Left ventricle myocardium superior (tissue), 1 donor: ENCODE measurements at regions not wholly inside any gene's neighbourhood (a gene's known extent, or its start where the extent isn't known, plus 50 kb on each side); places are given as distances from the start of the nearest gene placed in this dataset.

Experiments
- ATAC-seq: fragments of 200-7000 bp; cut with Tn5 transposase; one replicate; pipeline ENCODE4 v1.9.1; 2020; ENCODE audit warnings: mild to moderate bottlenecking, moderate library complexity
- DNase-seq: peaks from one replicate; pipeline ENCODE4 v3.0.0-alpha.2; 2020
- intact Hi-C: fragments of 100-400 bp; cut with micrococcal nuclease; formaldehyde crosslinking; loops from one replicate; pipeline ENCODE4 v1.11.0; 2022
- donor health status: DM: no; HTN: yes; CAD: no; lungs with severe emphysema.

DNA sequence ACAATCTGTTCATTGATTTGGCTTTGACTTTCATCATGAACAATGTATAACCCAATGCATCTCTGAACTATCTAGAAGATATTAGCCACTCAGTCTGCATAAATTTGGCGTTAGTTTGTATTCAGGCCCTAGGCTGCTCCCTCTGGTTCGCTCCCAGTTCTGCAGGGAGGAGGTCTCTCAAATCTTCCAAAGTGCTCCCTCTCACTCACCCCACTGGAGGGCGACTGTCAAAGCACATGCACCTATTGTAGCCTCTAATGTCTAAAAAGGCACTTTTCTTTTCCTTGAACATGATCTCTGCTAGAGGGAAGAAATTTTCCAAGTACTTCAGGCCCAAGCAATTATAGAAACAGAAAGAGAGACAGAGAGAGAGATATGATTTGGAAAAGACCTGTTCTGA, 291.5 kb downstream of the TDRD15 start:
- DNase-seq (no peak), ATAC-seq (no peak)
- intact Hi-C loops, result no loop called here

DNA sequence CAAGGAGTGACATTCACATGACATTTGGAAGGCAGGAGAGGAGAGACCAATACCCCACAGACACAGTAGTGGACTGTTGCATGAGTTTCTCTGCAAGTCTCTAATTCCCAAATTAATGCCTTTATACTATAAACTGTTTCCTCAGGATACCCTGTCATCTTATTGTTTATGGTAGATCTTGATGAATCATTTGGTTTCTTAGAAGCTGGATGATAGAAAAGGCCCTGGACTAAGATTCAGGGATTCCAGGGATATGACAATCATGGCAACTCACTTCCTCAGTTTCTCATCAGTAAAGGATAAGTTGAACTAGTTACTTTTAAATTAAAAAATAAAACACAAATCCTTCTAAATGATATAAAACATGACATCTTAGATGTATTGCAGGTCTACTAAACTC, 292.5 kb downstream of the TDRD15 start:
- DNase-seq (no peak), ATAC-seq (no peak)
- intact Hi-C loops, result no loop called here

DNA sequence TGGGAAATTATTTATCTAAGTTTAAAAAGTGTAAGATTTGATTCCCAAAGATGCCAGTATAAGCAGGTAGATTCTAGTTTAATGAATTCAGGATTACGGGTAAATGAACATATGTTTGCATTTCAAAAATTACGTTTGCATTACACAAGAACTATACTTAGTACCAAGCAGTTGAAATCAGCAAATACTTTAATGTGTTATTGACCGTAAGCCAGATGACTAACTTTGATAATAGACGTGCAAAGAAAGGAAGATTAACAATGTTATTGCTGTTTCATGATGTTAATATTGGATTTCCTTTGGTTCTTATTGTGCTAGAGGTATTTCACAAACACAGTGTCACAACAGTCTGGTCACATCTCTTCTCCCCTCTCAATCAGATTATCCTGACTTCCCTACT, 294.7 kb downstream of the TDRD15 start:
- DNase-seq (no peak), ATAC-seq (no peak)
- intact Hi-C loops, result no loop called here

DNA sequence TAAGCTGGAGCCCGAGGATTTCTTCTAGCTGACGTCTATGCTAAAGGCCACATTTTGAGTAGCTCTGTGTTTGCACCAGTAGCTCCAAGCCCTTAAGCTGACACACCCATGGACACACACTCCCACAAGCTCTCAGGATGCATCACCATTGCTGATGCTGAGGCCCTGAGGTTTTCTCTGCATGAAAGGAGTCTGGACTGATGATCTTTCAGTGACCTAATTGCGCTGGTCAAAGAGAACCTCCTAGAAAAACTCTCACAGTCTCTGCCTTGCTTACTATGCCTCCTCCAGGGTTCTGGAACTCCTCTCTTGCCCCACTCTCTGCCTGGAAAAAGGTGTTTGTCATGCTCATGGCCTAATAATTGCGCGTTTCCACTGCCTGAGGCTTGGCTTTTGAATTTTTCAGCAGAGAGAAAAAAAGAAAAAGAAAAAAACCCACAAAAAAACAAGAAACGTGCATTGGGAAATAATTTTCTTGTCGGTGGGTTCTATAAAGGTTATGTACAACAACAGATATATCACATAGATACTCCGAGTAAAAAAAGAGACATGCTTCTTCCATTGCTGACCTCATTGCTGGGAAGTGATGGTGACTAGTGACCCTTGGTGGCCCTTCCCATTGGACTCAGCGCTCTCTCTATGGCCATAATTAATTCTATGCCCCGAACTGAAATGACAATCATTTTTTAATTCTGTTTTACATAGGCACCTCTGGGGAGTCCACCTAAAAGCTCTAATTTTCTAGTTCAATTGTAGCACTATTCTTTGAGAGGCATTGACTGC, 297.0 kb downstream of the TDRD15 start:
- intact Hi-C loops, result no loop called here
- ATAC-seq, result no peak
- no peak for DNase-seq

DNA sequence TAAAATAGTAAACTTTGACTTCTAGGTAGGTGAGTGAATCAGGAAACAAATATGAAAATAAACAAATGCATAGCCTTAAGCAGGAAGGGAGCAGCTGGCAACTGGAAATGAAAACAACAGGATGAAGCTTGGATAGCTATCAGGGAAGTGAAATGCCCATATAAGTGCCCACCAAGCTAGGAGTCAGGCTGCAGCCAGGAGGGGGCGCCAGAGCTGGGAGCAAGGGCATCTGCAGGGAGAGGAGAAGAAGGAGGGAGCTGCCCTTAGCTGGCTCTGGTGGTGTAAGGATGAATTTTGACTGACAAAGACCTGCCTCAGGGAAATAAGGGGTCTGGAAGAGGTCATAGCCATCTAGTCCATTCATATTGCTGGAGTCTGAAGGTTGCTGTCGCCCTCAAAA, 298.3 kb downstream of the TDRD15 start:
- ATAC-seq (peak; percentile 34), DNase-seq (peak; percentile 46)
- intact Hi-C loops, result no loop called here

DNA sequence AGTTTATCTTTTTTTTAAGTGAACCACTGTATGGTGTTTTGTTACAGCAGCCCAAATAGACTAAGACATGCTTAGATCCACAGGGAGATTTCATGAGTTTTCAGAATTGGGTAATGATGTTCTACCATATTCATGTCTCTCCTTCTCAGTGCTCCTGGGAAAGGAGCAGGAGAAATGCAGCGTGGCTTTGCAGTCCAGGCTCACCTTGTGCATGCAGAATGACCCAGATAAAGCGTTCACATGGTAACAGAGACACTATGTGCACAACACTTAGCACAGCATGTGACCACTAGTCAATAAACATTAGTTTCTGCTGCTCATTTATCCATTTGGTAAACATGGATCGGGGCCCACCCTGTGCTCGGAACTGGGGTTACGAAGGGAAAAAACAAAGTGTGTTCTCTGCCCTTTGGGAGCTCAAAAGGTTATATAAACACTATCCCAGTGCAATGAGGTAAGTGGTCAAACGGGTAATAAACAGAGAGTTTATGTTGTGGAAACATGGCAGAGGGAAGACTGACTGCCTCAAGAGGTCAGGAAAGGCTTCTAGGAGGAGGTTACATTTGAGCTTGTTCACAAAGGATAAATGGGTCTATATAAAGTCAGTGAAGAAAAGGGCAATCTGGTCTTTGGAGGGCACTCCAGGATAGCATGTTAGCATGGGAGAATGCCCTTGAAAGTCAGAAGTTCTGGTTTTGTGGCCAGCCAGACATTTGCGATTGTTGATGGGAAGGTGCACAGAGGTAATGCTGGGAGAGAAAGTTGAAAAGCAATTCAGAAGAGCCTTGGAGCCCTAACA, 299.2 kb downstream of the TDRD15 start:
- intact Hi-C loops, result no loop called here
- no peak for ATAC-seq
- no peak for DNase-seq

DNA sequence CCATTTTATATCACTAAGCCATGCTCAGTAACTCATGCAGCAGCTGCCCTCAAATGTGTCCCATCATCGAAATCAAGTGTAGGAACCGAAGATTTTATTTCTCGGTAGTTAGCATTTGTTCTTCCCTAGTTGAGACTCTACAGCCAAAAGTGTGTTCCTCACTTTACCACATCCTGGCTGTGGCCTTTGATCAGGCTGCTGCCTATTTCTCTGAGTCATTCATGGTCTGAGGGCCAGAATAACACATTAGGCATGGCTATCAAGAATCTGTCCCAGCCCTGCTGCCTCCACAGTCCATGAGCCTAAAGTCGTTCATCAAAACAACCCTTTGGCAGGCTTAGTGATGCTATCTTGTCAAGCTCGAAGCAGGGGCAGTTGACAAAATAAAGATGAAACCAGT, 300.1 kb downstream of the TDRD15 start:
- ATAC-seq (no peak), DNase-seq (no peak)
- intact Hi-C loops, result no loop called here

DNA sequence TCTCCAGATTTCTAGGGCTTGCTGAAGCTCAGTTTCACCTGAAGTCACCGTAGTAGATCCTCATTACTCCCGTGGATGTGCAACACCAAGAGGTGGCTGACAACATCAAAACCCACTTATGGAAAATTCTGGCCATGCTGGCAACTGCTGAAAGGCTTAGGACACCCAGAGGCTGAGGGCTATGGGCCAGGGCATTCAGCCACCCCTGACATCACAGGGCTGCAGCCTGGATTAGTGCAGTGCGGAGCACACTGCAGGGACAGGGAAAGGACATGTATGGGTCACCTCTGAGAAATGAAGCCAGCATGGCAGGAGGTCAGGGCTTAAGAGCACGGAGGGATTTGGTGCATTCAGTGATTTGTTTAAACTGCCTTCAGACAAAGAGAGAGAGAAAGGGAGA, 300.6 kb downstream of the TDRD15 start:
- intact Hi-C loops, result no loop called here
- peak; percentile 65 for DNase-seq
- ATAC-seq, result peak; percentile 91

DNA sequence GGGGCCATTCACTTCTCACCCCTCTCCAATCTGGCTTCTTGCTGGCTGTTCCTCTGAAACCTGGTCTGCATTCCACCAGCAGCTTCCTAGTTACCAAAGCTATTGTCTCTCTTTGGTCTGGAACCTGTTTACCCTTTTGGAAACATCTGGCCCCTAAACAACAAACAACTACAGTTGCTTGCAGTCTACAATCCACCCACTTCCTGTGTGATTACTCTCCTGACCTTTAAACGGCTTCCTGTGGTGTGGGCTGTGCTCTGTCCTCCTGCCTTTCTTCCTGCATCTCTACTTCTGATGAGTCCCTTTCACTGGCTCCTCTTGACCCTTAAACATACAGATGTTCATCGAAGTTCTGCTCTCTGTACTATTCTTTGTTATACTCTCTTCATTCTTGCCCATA, 303.8 kb downstream of the TDRD15 start:
- no peak for ATAC-seq
- intact Hi-C loops, result no loop called here
- no peak for DNase-seq

DNA sequence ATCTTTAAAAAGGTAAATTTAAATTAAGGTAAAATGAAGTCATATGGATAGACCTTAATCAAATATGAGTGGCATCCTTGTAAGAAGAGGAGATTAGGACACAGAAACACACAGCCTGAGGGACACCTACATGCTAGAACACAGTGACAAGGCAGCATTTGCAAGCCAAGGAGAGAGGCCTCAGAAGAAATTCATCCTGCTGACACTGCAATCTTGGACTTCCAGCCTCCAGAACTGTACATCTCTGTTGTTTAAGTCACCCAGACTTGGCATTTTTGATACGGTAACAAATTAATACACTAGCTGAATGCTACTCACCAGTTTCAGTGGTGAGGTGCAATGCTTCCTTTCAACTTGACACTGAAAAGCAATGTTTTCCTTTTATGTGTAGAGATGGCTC, 305.0 kb downstream of the TDRD15 start:
- intact Hi-C loops, result no loop called here
- no peak for ATAC-seq

DNA sequence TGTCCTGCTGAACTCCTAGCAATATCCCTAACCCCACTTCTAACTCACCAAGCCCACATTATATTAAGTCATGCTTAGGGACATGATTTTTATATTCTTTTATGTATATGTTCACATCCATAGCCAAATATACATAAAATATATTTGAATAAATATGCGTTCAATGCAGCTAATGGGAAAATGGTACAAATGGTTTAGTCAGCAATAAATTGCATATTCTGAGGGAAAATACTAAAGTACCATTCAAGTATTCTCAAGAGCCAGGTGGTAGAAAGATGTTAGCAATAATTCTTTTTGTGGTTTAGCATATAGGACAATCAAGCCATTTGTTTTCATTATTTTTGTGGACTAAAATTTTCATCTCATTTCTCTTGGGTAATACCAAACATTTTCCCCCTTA, 306.0 kb downstream of the TDRD15 start:
- no peak for ATAC-seq
- no peak for DNase-seq
- intact Hi-C loops, result no loop called here

More for the DNA sequence above, 305.0 kb downstream of the TDRD15 start:
- no peak for DNase-seq

DNA sequence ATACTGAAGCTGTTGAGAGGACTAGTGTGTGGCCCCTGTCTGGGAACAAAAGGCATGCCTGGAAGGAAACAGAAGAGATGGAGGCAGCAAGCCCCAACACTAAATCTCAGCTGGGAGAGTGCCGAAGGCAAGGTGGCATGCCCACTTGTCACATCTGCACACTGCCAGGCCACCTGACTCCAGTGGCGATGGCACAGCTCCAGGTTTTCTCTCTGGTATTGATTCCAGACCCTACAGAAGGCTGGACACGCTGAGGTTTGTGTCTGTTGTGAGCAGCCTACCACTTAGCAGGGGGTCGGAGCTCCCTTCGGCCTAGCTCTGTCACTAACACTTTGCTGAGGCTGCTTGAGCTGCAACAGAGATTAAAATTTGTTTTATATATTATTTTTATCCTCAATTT, 307.3 kb downstream of the TDRD15 start:
- no peak for DNase-seq
- no peak for ATAC-seq
- intact Hi-C loops, result no loop called here

DNA sequence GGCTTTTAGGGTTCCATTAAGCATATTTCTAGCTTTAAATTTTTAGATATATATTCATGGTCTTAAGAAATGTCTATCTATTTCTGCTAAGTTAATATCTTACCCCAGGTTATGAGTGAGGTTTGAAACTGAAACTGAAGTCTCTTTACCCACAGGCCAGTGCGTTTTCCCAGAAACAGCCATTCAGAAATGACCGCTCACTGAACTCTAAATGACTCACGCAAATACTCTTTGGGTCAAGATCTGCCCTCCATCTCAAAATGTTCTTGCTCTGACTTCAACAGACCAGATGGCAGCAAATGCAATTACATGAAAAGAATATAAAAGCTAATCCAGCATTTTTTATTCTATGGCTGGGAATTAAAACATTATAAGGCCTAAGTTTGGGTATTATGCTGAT, 315.2 kb downstream of the TDRD15 start:
- intact Hi-C loops, result no loop called here
- no peak for ATAC-seq
- DNase-seq, result no peak

DNA sequence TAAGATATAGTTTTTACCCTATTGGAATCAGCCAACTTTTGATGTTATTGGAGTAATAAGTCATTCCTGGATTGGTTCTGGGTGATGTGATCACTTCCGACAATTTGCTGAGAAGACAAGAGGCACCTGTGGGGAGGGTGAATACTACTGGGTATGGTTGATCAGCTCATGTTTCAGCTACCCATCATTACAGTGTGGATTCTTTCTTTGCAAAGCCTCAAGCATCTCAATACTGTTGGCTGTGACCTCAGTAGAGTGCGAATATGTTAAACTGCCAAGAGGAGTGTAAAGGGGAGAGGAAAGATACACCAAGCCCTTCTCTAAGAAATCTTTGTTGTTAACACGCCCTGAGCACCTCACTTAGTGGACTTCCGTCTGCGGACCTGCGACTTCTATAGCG, 317.7 kb downstream of the TDRD15 start:
- DNase-seq (no peak), ATAC-seq (no peak)
- intact Hi-C loops, result no loop called here

DNA sequence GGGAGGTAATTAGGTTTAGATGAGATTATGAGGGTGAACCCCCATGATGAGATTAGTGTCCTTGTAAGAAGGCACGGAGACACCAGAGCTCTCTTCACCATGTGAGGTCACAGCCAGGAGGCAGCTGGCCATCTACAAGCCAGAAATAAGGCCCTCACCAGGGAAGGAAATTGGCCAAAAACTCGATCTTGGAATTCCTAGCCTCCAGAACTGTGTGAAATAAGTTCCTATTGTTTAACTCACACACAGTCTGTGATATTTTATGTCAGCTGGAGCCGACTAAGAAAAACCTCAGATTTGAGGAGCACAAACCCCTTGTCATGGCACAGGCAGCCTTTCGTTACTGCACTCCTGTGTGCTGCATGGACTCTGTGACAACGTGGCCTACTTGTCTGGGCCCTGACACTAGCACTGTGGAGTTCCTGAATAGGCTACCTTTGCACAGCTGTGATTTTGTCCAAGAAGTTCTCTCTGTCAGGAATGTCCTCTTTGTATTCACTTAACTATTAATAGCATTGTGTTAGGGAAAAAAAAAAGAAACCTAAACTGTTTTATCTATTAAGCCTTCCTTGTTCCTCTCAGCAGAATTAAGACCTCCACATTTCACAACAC, 319.8 kb downstream of the TDRD15 start:
- intact Hi-C loops, result no loop called here
- ATAC-seq (peak; percentile 69), DNase-seq (no peak)

DNA sequence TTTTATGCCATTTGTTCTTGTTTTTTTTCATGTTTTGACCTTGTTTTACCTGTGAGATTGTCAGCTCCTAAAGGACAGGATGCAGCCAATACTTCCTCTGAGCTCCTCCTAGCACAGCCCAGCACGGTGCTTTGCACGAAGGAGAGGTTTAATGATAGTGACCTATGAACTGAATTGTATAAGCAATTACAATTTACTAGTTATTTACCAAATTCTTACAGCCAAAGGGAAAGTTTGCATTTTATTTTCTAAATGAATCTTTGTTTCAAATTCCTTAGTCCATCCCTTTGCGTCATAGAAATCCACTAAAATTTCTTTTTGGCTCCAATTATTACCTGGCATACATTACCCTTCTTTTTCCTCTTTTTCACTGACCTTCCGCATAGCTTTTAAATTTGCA, 326.1 kb downstream of the TDRD15 start:
- no peak for ATAC-seq
- intact Hi-C loops, result no loop called here
- no peak for DNase-seq

DNA sequence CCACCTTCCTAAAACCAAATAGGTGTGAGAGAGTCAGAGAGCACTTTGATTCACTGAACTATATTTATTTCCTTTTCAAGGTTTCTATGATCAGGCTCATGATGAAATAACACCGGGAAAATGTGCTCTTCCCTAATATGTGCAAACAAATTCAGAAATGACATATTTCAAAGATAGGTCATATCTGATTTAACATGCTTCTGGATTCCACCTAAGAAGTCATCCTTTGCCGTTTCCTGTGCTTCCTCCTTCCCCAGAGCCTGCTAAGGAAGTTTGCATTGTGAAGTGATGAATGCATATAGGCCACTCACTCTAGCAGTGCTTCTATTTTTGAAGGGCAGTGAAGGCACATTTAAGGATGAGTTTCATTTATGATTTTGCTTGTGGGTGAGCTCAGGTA, 327.6 kb downstream of the TDRD15 start:
- DNase-seq (no peak), ATAC-seq (no peak)
- intact Hi-C loops, result no loop called here

DNA sequence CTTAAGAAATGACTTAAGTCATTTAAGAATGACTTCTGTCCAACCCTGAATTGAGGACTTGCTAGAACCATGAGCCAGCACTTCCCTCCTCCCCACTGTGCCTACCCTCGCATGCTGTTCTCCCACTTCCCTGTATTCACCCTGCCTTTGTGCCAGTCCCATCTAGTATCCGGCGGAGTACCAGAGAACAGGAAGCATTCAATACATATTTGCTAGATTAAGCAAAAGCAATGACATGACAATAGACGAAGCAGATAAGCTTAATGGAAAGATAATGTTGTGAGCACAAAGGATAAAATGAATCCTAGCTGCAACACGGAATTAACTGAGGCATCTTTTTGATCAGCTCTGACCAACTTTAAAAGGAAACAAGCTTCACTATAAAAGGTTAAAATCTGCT, 328.5 kb downstream of the TDRD15 start:
- ATAC-seq (no peak), DNase-seq (no peak)
- intact Hi-C loops, result no loop called here

DNA sequence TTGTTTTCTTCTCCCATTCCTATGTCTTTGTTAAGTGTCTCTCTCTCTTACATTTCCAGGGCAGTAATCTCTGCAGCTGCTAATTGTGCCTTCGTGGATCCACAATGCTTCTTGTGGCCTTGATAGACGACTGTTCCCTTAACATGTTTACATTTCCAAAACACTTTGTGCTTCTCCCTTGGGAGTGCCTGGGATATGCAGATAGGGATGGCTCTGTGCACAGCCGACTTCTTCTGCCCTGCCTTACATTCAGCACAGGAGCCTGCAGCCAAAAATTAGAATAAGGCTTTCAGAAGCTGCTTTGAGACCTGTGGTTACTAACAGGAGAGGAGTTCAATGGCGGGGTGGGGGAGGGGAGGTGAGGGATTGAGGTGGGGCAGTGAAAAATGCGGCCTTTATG, 328.9 kb downstream of the TDRD15 start:
- no peak for DNase-seq
- intact Hi-C loops, result no loop called here
- ATAC-seq, result no peak

DNA sequence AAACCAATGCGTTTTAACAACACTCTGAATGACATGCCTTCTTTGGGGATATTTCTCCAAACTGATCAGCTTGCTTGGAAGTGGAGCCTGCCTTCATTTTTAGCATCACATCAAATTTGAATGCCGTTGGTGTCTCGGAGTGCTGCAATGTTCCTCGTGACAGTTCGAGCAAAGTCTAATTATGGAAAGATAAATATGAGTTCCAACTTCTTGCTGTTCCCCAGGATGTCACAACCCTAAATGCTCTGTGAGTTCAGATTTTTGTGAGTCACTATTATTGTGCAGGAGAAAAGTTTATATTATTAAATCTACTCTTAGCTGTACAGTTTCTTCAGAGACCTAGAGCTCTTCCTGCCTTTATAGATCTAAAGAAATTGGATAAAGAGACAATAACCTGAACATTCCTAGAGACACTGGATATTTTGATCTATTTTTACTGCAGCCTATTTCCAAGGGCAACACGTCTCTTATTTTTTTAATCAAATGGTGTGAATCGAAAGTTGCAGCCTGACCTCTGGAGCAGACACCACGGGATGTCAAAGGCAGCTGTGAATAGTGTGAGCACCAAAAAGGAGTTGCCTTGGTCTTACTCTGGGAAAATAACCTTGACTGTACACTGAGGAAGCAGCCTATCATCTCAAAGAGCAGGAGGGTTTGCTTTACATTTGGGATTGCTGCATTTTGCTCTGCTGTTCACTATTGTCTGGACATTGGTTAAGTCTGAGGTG, 330.1 kb downstream of the TDRD15 start:
- intact Hi-C loops, result no loop called here
- no peak for DNase-seq
- peak; percentile 48 for ATAC-seq
